NOMO-1 treated with DMSO at 0.1 percent for 48 hours (cell line): ENCODE measurements at regions not wholly inside any gene's neighbourhood (a gene's known extent, or its start where the extent isn't known, plus 50 kb on each side); places are given as distances from the start of the nearest gene placed in this dataset.
A peak's percentile ranks its signal among the peaks of the same experiment; 100 is the strongest.

ENCODE experiments used
- DNase-seq: peaks from one replicate; lab custom pipeline; 2025; ENCODE audit not compliant: unreplicated experiment; lab: John Stamatoyannopoulos, UW

- no peak for DNase-seq
These were observed 50.2 kb upstream of the BCL11A start for GRCh38 chr2:60603533-60604190.

GRCh38 chr2:60604486-60605064 lies 51.1 kb upstream of the BCL11A start:
- no peak for DNase-seq

GRCh38 chr2:60605866-60606265 lies 52.4 kb upstream of the BCL11A start:
- DNase-seq: no peak

GRCh38 chr2:60608679-60609078 lies 55.2 kb upstream of the BCL11A start:
- no peak for DNase-seq

DNA sequence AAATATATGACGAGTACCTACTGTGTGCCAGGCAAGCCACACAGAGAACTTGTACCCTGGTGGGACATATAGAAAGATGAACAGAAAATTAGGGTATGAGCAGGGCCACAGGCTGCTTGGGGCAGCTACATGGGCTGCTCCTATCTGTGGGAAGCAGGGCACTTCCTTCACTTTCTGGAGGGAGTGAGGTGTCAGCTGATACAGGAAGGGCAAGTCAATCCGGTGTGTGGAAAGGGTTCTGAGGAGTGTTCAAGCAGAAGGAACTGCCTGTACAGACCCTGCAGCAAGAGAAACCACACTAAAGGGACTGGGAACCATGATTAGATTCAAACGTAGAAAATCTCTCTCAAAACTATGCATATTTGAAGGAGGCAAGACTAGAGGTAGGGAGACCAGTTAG lies 58.6 kb upstream of the BCL11A start:
- DNase-seq: no peak

- DNase-seq: no peak
These were observed 60.9 kb upstream of the BCL11A start for GRCh38 chr2:60614319-60614718.

DNA sequence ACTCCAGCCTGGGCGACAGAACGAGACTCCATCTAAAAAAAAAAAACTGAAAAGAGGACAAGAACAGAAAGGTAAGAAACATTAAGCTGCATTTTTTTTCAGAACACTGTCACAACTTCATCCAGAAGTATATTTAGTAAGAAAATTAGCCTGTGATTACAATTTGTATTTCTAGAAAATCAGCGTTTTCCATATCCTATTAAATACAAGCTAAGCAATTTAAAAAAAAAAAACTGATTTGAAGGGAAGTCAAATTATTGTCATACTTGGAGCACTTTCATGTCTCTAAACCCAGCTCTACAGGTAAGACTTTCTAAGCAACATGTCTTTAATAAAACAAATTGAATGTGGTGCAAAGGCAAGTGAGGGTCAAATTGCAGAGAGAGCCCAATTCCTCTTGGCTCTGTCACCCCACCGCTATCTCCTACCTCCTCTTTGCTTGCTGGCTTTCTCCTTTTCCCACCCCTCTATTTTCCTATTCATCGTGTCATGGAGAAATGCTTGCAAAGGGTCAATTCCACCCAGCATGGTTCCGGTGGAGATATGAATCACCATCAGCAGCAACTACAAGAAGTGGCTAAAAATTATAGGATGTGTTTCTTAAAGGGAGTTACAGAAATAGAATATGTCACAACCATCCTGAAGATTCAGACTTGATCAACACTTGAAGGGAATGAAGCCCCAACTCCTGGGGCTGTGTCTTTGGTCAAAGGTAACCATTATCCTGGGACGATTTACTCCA lies 68.4 kb upstream of the BCL11A start:
- peak; percentile 21 for DNase-seq

- DNase-seq: no peak
These were observed 69.6 kb upstream of the BCL11A start for GRCh38 chr2:60623040-60623439.

DNA sequence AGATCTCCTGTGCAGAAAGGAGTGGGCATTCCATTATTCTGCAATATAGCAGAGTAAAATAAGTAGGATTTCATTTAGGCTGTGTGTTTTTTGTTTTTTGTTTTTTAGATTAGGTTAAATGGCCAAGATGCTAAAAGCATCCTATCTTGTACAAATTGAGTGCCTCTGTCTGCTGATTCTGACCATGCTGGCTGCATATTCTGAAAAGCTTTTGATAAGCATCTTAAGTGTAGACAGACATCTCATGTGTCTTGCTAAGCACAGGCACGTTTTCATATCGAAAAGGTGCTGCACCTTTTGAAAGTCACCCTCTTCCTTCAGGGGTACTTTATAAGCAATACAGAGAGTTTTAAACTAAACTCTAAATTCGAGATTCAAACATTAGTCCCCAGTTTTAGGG lies 74.0 kb upstream of the BCL11A start:
- no peak for DNase-seq

DNA sequence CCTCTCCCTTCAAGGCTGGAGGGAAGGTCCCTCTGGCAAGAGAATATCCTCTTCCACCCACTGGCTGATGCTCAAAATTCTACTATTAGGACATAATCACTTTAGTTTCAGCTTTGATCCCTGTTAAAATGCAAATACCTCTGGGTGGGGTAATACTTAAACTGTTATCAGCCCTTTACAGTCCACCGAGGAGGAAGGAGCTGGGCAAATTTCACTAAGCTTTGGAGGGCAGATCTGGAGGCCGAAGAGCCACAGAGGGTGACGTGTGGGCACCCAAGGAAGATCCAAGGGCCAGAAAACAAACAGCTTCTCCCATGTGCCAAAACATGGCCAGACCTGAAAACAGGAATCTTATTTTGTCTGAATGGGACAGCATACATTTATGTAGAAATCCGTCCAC lies 74.6 kb upstream of the BCL11A start:
- no peak for DNase-seq

GRCh38 chr2:60628615-60629304 lies 75.3 kb upstream of the BCL11A start:
- DNase-seq: no peak

GRCh38 chr2:60629305-60629662 lies 75.8 kb upstream of the BCL11A start:
- no peak for DNase-seq

GRCh38 chr2:60629801-60630385 lies 76.4 kb upstream of the BCL11A start:
- DNase-seq: no peak

DNA sequence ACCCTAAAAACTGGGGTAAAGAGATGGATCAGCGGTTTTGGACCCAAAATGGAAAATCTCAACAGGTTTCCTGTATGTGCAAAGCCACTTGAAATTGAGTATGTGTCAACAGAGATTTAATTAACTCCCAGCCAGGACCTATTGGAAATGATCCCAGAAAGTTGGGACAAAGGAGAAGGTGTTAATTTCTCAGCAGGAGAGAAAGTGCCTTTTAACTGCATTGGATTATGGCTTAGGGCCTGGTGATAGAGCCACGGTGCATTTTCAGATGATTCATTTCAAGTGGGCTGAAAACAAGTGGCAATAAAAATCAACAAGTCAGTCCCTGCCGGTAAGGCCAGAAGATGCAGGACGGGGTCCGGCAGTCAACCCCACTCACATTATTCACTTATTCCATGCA lies 80.2 kb upstream of the BCL11A start:
- DNase-seq: no peak

DNA sequence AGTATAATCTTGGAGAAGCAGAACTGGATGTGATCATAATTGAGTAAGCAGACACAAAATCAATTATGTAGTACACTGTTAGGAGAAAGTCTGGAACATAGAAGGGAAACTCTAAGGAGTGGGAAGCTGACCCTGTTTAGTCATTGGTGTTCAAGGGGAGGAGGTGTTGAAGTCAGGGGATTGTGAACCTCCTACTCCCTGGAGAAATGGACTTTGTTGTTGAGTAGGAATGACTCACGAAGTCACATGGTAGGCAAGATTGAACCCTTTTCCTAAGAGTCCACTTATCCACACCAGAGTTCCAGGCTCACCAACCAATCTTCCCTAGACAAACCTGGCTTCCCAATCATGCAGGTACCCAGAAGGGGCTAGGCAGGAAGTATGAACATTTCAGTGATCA lies 81.0 kb upstream of the BCL11A start:
- DNase-seq: no peak

DNA sequence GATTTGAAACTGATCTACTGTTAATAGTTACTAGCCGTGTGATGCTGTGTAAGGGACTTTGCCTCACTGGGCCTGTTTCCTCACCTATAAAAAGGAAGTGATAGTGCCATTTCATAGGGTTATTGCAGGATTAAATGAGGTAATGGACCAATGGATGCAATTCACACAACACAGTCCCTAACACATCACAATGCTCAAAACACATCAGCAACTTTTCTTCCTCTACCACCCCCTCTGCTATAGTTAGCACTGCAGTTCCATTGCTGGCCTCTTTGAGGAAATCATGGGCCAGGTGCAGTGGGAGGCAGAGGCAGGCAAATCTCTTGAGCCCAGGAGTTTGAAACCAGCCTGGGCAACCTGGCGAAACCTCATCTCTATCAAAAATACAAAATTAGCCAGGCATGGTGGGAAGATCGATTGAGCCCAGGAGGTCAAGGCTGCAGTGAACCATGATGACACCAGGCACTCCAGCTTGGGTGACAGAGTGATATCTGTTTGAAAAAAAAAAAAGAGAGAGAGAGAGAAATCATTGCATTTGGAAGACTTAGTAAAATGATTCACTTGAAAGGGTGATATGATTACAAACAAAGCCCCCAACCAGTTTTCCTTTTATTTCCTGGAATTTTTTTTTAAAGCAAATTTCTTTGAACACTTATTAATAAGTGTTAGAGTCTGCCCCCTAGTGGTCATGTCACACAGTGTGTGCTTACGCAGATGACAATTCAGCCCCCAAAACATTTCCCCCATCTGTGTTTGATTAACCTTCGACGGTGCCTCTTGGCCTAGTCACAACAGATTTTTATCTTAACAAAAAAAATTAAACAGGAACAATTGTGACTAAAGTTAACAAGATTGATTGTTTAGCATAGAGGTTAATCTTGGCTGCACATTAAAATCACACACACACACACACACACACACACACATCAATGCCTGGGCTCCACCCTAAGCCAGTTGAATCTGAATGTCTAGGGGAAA lies 88.6 kb upstream of the BCL11A start:
- DNase-seq: peak; percentile 52

GRCh38 chr2:60643747-60644146 lies 90.3 kb upstream of the BCL11A start:
- DNase-seq: no peak

DNA sequence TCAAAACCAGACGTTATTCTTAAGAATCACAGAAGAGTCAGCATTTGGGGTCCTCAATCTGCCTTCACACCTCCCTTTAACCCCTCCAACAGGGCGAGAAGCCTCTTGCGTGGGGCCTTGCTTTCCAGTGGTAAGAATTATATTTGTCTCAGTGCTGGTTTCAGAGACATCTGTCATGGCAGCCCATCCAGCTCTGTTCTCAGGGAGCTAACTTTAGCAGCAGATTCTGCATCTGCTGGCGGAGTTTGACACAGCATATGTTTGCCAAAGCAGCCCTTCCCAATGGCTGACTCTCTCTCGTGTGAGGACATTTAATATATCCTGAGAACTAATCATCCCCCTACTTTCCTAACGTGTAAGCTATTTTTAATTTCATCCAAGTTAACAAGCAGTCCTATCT lies 91.5 kb upstream of the BCL11A start:
- DNase-seq: no peak

GRCh38 chr2:60648191-60648590 lies 94.7 kb upstream of the BCL11A start:
- DNase-seq: no peak

- no peak for DNase-seq
These were observed 96.3 kb upstream of the BCL11A start for GRCh38 chr2:60649721-60650120.
